ENCODE measurements at regions not wholly inside any gene's neighbourhood (a gene's known extent, or its start where the extent isn't known, plus 50 kb on each side); places are given as distances from the start of the nearest gene placed in this dataset.
"Not testable (repeated sequence)": the region's sequence is repeated elsewhere in the genome, so short reads cannot be mapped to it uniquely, and the experiment has no call there.

- TF ChIP-seq, protein P1, sequence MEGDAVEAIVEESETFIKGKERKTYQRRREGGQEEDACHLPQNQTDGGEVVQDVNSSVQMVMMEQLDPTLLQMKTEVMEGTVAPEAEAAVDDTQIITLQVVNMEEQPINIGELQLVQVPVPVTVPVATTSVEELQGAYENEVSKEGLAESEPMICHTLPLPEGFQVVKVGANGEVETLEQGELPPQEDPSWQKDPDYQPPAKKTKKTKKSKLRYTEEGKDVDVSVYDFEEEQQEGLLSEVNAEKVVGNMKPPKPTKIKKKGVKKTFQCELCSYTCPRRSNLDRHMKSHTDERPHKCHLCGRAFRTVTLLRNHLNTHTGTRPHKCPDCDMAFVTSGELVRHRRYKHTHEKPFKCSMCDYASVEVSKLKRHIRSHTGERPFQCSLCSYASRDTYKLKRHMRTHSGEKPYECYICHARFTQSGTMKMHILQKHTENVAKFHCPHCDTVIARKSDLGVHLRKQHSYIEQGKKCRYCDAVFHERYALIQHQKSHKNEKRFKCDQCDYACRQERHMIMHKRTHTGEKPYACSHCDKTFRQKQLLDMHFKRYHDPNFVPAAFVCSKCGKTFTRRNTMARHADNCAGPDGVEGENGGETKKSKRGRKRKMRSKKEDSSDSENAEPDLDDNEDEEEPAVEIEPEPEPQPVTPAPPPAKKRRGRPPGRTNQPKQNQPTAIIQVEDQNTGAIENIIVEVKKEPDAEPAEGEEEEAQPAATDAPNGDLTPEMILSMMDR (IDR thresholded peaks at IDR 0.05; ENCODE audit: low read depth, low read length), result not testable (repeated sequence)
- TF ChIP-seq POLR2A (IDR thresholded peaks at IDR 0.05; ENCODE audit: extremely low read depth, insufficient read length); MAX (IDR thresholded peaks at IDR 0.05; ENCODE audit: low read depth, low read length); MYC (IDR thresholded peaks at IDR 0.05; ENCODE audit: low read depth, low read length): not testable (repeated sequence)
Measured at GRCh38 chrX:45615591-45615990, 414.9 kb upstream of the DIPK2B start.

Data from NB4 (cell line).